Liver (tissue), 8 donors: ENCODE measurements at regions not wholly inside any gene's neighbourhood (a gene's known extent, or its start where the extent isn't known, plus 50 kb on each side); places are given as distances from the start of the nearest gene placed in this dataset.

Source experiments
- DNase-seq: peaks from one replicate; pipeline ENCODE4 v3.0.0-alpha.2; 2017; ENCODE audit warnings: low spot score
- H3K27ac ChIP-seq, 2 donors: one replicate each; pipeline ENCODE4 v1.7.0; 2013; ENCODE audit warnings: inconsistent platforms in 2 of 2, low read length in 2 of 2, control low read depth in 1 of 2, low read depth in 1 of 2, mild to moderate bottlenecking in 1 of 2
- H3K27me3 ChIP-seq, 4 donors: one replicate each; pipeline versions ENCODE4 v1.6.1 to v1.7.0; 2013; ENCODE audit warnings: low read length in 3 of 4, inconsistent platforms in 1 of 4, mild to moderate bottlenecking in 1 of 4, moderate library complexity in 1 of 4; ENCODE audit not compliant: control insufficient read depth in 4 of 4, insufficient read depth in 4 of 4
- H3K36me3 ChIP-seq, 4 donors: one replicate each; pipeline versions ENCODE4 v1.6.1 to v1.7.0; 2013; ENCODE audit warnings: low read length in 3 of 4, mild to moderate bottlenecking in 3 of 4, low read depth in 1 of 4, moderate library complexity in 1 of 4; ENCODE audit not compliant: control insufficient read depth in 4 of 4, insufficient read depth in 3 of 4
- H3K4me1 ChIP-seq, 4 donors: one replicate each; pipeline versions ENCODE4 v1.6.1 to v1.7.0; 2013; ENCODE audit warnings: low read length in 3 of 4, mild to moderate bottlenecking in 3 of 4, moderate library complexity in 1 of 4; ENCODE audit not compliant: control insufficient read depth in 4 of 4, insufficient read depth in 4 of 4
- H3K4me3 ChIP-seq, 3 donors: one replicate each; pipeline versions ENCODE4 v1.6.1 to v1.7.0; 2013; ENCODE audit warnings: low read length in 3 of 3, control low read depth in 1 of 3, low read depth in 1 of 3, mild to moderate bottlenecking in 1 of 3
- H3K9ac ChIP-seq, 2 donors: one replicate each; pipeline ENCODE4 v1.7.0; 2013; ENCODE audit warnings: low read length in 2 of 2, mild to moderate bottlenecking in 2 of 2, moderate library complexity in 2 of 2, control low read depth in 1 of 2, low read depth in 1 of 2
- H3K9me3 ChIP-seq, 4 donors: one replicate each; pipeline versions ENCODE4 v1.6.1 to v1.7.0; 2013; ENCODE audit warnings: low read length in 3 of 4; ENCODE audit not compliant: control insufficient read depth in 4 of 4
- ATF3 ChIP-seq: IDR thresholded peaks from 2 replicates; pipeline ENCODE4 v1.6.1; 2016; ENCODE audit warnings: antibody characterized with exemption
- CTCF ChIP-seq: fragments of 150-350 bp; IDR thresholded peaks from 2 replicates; pipeline ENCODE4 v1.5.1; 2017; ENCODE audit warnings: improper control_type of control experiment, low read depth, low read length; ENCODE audit not compliant: missing input control
- FOXA2 ChIP-seq: IDR thresholded peaks from 2 replicates; pipeline ENCODE4 v1.6.1; 2016; ENCODE audit warnings: antibody characterized with exemption
- GABPA ChIP-seq, 2 donors: IDR thresholded peaks in 1 of 2; conservative IDR thresholded peaks in 1 of 2; 2 replicates each; pipeline ENCODE4 v1.6.1; 2016; ENCODE audit warnings: antibody characterized with exemption in 2 of 2, mild to moderate bottlenecking in 1 of 2, moderate library complexity in 1 of 2
- HNF4A ChIP-seq, 2 donors: conservative IDR thresholded peaks; 2 replicates each; pipeline ENCODE4 v1.6.1; 2016; ENCODE audit warnings: antibody characterized with exemption in 2 of 2, mild to moderate bottlenecking in 2 of 2
- HNF4G ChIP-seq: IDR thresholded peaks from 2 replicates; pipeline ENCODE4 v1.6.1; 2016; ENCODE audit warnings: antibody characterized with exemption
- JUND ChIP-seq, 2 donors: IDR thresholded peaks; 2 replicates each; pipeline ENCODE4 v1.6.1; 2016; ENCODE audit warnings: antibody characterized with exemption in 2 of 2
- MAX ChIP-seq: IDR thresholded peaks from 2 replicates; pipeline ENCODE4 v1.6.1; 2016; ENCODE audit warnings: antibody characterized with exemption
- NR2F2 ChIP-seq: IDR thresholded peaks from 2 replicates; pipeline ENCODE4 v1.6.1; 2016; ENCODE audit warnings: antibody characterized with exemption
- RAD21 ChIP-seq, 2 donors: IDR thresholded peaks; 2 replicates each; pipeline ENCODE4 v1.6.1; 2016; ENCODE audit warnings: antibody characterized with exemption in 2 of 2, mild to moderate bottlenecking in 2 of 2
- REST ChIP-seq: IDR thresholded peaks from 2 replicates; pipeline ENCODE4 v1.6.1; 2016; ENCODE audit warnings: antibody characterized with exemption, mild to moderate bottlenecking
- RXRA ChIP-seq, 2 donors: IDR thresholded peaks; 2 replicates each; pipeline ENCODE4 v1.6.1; 2017 to 2018; ENCODE audit warnings: antibody characterized with exemption in 2 of 2, mild to moderate bottlenecking in 1 of 2
- SP1 ChIP-seq: IDR thresholded peaks from 2 replicates; pipeline ENCODE4 v1.6.1; 2018; ENCODE audit warnings: antibody characterized with exemption, mild to moderate bottlenecking
- TAF1 ChIP-seq: conservative IDR thresholded peaks from 2 replicates; pipeline ENCODE4 v1.6.1; 2016; ENCODE audit warnings: antibody characterized with exemption, mild to moderate bottlenecking
- YY1 ChIP-seq: IDR thresholded peaks from 2 replicates; pipeline ENCODE4 v1.6.1; 2016; ENCODE audit warnings: antibody characterized with exemption, mild to moderate bottlenecking
- ZBTB33 ChIP-seq: IDR thresholded peaks from 2 replicates; pipeline ENCODE4 v1.6.1; 2016; ENCODE audit warnings: antibody characterized with exemption
- WGBS: extraction: QIAGEN DNeasy Blood & Tissue Kit; methylation state at CpG from one replicate; pipeline ENCODE4 v1.1.7; 2013; 5-methylcytosine and 5-hydroxymethylcytosine counted together
- donor health status: healthy.
- donor health status: healthy.
- donor health status: healthy.
- donor health status: healthy.
- donor health status: healthy.

- H3K4me3 ChIP-seq: no peak overlapping the region
- WGBS: 83% methylated on average over 3 of the region's 3 CpGs
- peaks cover 0 to 6% (median 0%) of the 10 kb centered on the region in 4 donors for H3K27me3 ChIP-seq
- no peaks in the 10 kb centered on the region for H3K36me3 ChIP-seq
- TF ChIP-seq SP1 (no peak), GABPA (IDR thresholded peaks at IDR 0.05 in 1 of 2, conservative IDR thresholded peaks at IDR 0.05 in 1 of 2) (no peak), HNF4A (conservative IDR thresholded peaks at IDR 0.05) (no peak), YY1 (no peak), TAF1 (no peak), CTCF (no peak), FOXA2 (no peak), ZBTB33 (no peak), RAD21 (IDR thresholded peaks at IDR 0.05) (no peak), ATF3 (no peak), RXRA (IDR thresholded peaks at IDR 0.05) (no peak), JUND (IDR thresholded peaks at IDR 0.05) (no peak)
- DNase-seq: no peak
- H3K4me1 ChIP-seq: no peaks in the 10 kb centered on the region
- H3K9ac ChIP-seq: no peak overlapping the region
- no peak overlapping the region for H3K27ac ChIP-seq
- H3K9me3 ChIP-seq: no peaks in the 10 kb centered on the region
These were observed 83.1 kb upstream of the EGR2 start for GRCh38 chr10:62899311-62899710.

- Histone ChIP-seq H3K27me3 (peaks cover 0 to 2% (median 0%) of the 10 kb centered on the region in 4 donors), H3K9ac (no peak overlapping the region), H3K4me1 (no peaks in the 10 kb centered on the region), H3K9me3 (no peaks in the 10 kb centered on the region), H3K27ac (no peak overlapping the region), H3K36me3 (no peaks in the 10 kb centered on the region), H3K4me3 (no peak overlapping the region)
- WGBS: 74% methylated on average over 4 of the region's 4 CpGs
- TF ChIP-seq GABPA (IDR thresholded peaks at IDR 0.05 in 1 of 2, conservative IDR thresholded peaks at IDR 0.05 in 1 of 2): no peak
- no peak for TF ChIP-seq NR2F2
- no peak for TF ChIP-seq REST
- TF ChIP-seq MAX: no peak
- no peak for TF ChIP-seq HNF4G
- no peak for TF ChIP-seq ATF3
- TF ChIP-seq SP1: no peak
- TF ChIP-seq CTCF: no peak
- TF ChIP-seq RAD21 (IDR thresholded peaks at IDR 0.05): no peak
- TF ChIP-seq HNF4A (conservative IDR thresholded peaks at IDR 0.05): no peak
- TF ChIP-seq TAF1: no peak
- TF ChIP-seq JUND (IDR thresholded peaks at IDR 0.05): no peak
- DNase-seq: no peak
These were observed 78.9 kb upstream of the EGR2 start for GRCh38 chr10:62895063-62895462.
